ENCODE measurements at regions not wholly inside any gene's neighbourhood (a gene's known extent, or its start where the extent isn't known, plus 50 kb on each side); places are given as distances from the start of the nearest gene placed in this dataset.

GRCh38 chr7:26543340-26543739 is 251.7 kb downstream of the SNX10 start:
- TF ChIP-seq POLR2A (IDR thresholded peaks at IDR 0.05; ENCODE audit: low read length) = no peak
- TF ChIP-seq GATA1 (IDR thresholded peaks at IDR 0.05; ENCODE audit: low read depth, low read length) = no peak
